ENCODE measurements at regions not wholly inside any gene's neighbourhood (a gene's known extent, or its start where the extent isn't known, plus 50 kb on each side); places are given as distances from the start of the nearest gene placed in this dataset.

GRCh38 chr5:28104080-28104479 is 1065.7 kb upstream of the CDH9 start:
- no peak for TF ChIP-seq PPARA (CRISPR knock-in tag; IDR thresholded peaks at IDR 0.05; ENCODE audit: borderline replicate concordance)
- TF ChIP-seq ZNF565 (CRISPR knock-in tag; conservative IDR thresholded peaks at IDR 0.05; ENCODE audit: low read depth), result no peak
- TF ChIP-seq TCF4 (CRISPR knock-in tag; IDR thresholded peaks at IDR 0.05; ENCODE audit: borderline replicate concordance), result no peak
- no peak for ATAC-seq

DNA sequence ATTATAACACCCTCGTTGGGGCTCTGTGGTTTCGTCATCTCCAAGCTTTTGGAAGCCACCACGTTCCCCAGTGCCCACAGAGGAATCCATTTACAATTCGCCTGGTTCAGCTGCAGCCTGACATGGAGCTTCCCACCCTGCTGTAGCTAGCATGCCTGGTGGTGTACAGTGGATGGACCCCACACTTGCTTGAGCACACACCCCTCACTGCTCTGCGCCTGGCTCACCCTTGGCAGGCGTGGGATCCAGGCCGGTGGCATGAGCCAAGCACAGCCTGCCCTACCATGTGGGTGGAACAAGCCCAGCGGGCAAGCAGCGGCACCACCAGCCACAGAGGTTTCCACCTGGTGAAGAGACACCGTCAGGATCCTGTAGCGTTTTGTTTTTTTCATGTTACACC is 1045.7 kb upstream of the CDH9 start:
- ATAC-seq, result no peak
- TF ChIP-seq TCF4 (CRISPR knock-in tag; IDR thresholded peaks at IDR 0.05; ENCODE audit: borderline replicate concordance) (no peak), OSR1 (CRISPR knock-in tag; IDR thresholded peaks at IDR 0.05) (no peak), ZC3H10 (CRISPR knock-in tag; IDR thresholded peaks at IDR 0.05) (no peak), ZFP30 (CRISPR knock-in tag; IDR thresholded peaks at IDR 0.05) (no peak), RARB (CRISPR knock-in tag; IDR thresholded peaks at IDR 0.05) (no peak), SNAI2 (CRISPR knock-in tag; IDR thresholded peaks at IDR 0.05) (no peak), ESRRG (CRISPR knock-in tag; IDR thresholded peaks at IDR 0.05) (no peak), TOX (CRISPR knock-in tag; IDR thresholded peaks at IDR 0.05; ENCODE audit: borderline replicate concordance) (no peak), BACH2 (CRISPR knock-in tag; IDR thresholded peaks at IDR 0.05; ENCODE audit: borderline replicate concordance) (no peak), ZNF565 (CRISPR knock-in tag; conservative IDR thresholded peaks at IDR 0.05; ENCODE audit: low read depth) (no peak), CSRNP3 (CRISPR knock-in tag; IDR thresholded peaks at IDR 0.05) (no peak), ARNTL (CRISPR knock-in tag; IDR thresholded peaks at IDR 0.05; ENCODE audit: borderline replicate concordance, low read depth) (no peak), ZFP3 (CRISPR knock-in tag; IDR thresholded peaks at IDR 0.05) (no peak), ZNF70 (CRISPR knock-in tag; IDR thresholded peaks at IDR 0.05) (no peak), PATZ1 (CRISPR knock-in tag; IDR thresholded peaks at IDR 0.05; ENCODE audit: borderline replicate concordance) (no peak), ISL1 (CRISPR knock-in tag; IDR thresholded peaks at IDR 0.05) (no peak), GLIS3 (CRISPR knock-in tag; IDR thresholded peaks at IDR 0.05) (no peak)
- TF ChIP-seq, protein P1, sequence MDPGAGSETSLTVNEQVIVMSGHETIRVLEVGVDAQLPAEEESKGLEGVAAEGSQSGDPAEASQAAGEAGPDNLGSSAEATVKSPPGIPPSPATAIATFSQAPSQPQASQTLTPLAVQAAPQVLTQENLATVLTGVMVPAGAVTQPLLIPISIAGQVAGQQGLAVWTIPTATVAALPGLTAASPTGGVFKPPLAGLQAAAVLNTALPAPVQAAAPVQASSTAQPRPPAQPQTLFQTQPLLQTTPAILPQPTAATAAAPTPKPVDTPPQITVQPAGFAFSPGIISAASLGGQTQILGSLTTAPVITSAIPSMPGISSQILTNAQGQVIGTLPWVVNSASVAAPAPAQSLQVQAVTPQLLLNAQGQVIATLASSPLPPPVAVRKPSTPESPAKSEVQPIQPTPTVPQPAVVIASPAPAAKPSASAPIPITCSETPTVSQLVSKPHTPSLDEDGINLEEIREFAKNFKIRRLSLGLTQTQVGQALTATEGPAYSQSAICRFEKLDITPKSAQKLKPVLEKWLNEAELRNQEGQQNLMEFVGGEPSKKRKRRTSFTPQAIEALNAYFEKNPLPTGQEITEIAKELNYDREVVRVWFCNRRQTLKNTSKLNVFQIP (CRISPR knock-in tag; IDR thresholded peaks at IDR 0.05; ENCODE audit: borderline replicate concordance, low read depth), result no peak

GRCh38 chr5:28082610-28083009 is 1044.2 kb upstream of the CDH9 start:
- no peak for ATAC-seq
- TF ChIP-seq CSRNP3 (CRISPR knock-in tag; IDR thresholded peaks at IDR 0.05), result no peak
- TF ChIP-seq ARNTL (CRISPR knock-in tag; IDR thresholded peaks at IDR 0.05; ENCODE audit: borderline replicate concordance, low read depth), result no peak
- TF ChIP-seq ZNF70 (CRISPR knock-in tag; IDR thresholded peaks at IDR 0.05), result no peak
- TF ChIP-seq CSDC2 (CRISPR knock-in tag; IDR thresholded peaks at IDR 0.05), result no peak
- no peak for TF ChIP-seq ZFP3 (CRISPR knock-in tag; IDR thresholded peaks at IDR 0.05)
- TF ChIP-seq BACH2 (CRISPR knock-in tag; IDR thresholded peaks at IDR 0.05; ENCODE audit: borderline replicate concordance), result no peak
- no peak for TF ChIP-seq ZNF565 (CRISPR knock-in tag; conservative IDR thresholded peaks at IDR 0.05; ENCODE audit: low read depth)
- no peak for TF ChIP-seq CREB5 (CRISPR knock-in tag; IDR thresholded peaks at IDR 0.05; ENCODE audit: low read depth)
- no peak for TF ChIP-seq TOX (CRISPR knock-in tag; IDR thresholded peaks at IDR 0.05; ENCODE audit: borderline replicate concordance)
- TF ChIP-seq ESRRG (CRISPR knock-in tag; IDR thresholded peaks at IDR 0.05), result no peak
- no peak for TF ChIP-seq RARB (CRISPR knock-in tag; IDR thresholded peaks at IDR 0.05)
- no peak for TF ChIP-seq PPARA (CRISPR knock-in tag; IDR thresholded peaks at IDR 0.05; ENCODE audit: borderline replicate concordance)
- no peak for TF ChIP-seq ISL1 (CRISPR knock-in tag; IDR thresholded peaks at IDR 0.05)
- TF ChIP-seq ZFP30 (CRISPR knock-in tag; IDR thresholded peaks at IDR 0.05), result no peak
- TF ChIP-seq, protein P1 (CRISPR knock-in tag; IDR thresholded peaks at IDR 0.05; ENCODE audit: borderline replicate concordance, low read depth), result no peak
- TF ChIP-seq GLIS3 (CRISPR knock-in tag; IDR thresholded peaks at IDR 0.05), result no peak
- TF ChIP-seq PATZ1 (CRISPR knock-in tag; IDR thresholded peaks at IDR 0.05; ENCODE audit: borderline replicate concordance), result no peak
- TF ChIP-seq ZNF8 (CRISPR knock-in tag; IDR thresholded peaks at IDR 0.05), result no peak
- TF ChIP-seq ZC3H10 (CRISPR knock-in tag; IDR thresholded peaks at IDR 0.05), result no peak

All from SK-N-SH treated with all-trans-retinoic acid at 6 μM for 48 hours (cell line).